Left colon (tissue), 2 donors: ENCODE measurements at regions not wholly inside any gene's neighbourhood (a gene's known extent, or its start where the extent isn't known, plus 50 kb on each side); places are given as distances from the start of the nearest gene placed in this dataset.
A peak's percentile ranks its signal among the peaks of the same experiment; 100 is the strongest.
"Not testable (repeated sequence)": the region's sequence is repeated elsewhere in the genome, so short reads cannot be mapped to it uniquely, and the experiment has no call there.

ENCODE experiments used
- ATAC-seq: fragments of 200-7000 bp; cut with Tn5 transposase; one replicate; pipeline ENCODE4 v1.9.1; 2020; ENCODE audit warnings: mild to moderate bottlenecking, moderate library complexity
- DNase-seq, 2 donors: peaks; one replicate each; pipeline ENCODE4 v3.0.0-alpha.2; 2020
- intact Hi-C, 2 donors: fragments of 100-400 bp; cut with DNase I in 1 of 2; cut with micrococcal nuclease in 1 of 2; formaldehyde crosslinking; loops; one replicate each; pipeline versions ENCODE4 v1.11.2 to v1.14.0; 2022; cut with DNase I, micrococcal nuclease
- donor health status: DM: no; HTN: no; CAD: no.
- donor health status: DM: yes; HTN: yes; CAD: no.

GRCh38 chr11:13782390-13783075, 114.1 kb downstream of the FAR1 start:
- DNase-seq, result no peak
- intact Hi-C loops, result no loop called here
- ATAC-seq, result peak; percentile 76

DNA sequence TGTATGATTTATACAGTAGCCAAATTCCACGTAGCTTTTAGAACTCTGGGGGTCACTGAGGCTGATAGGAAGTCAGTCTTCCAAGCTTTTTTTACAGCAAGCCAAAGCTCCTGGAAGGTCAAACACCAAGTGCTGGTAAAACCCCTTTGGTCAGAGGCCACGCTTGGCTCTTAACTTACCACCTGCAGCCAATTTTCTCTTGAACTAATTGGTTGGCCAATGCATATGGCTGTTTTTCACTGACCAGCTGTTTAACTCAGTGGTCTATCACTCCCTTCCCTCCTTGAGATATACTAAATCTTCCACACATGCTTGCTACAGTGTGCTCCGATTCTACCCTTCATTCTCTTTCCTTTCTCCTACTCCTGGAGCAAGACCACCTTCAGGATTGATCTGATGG, 116.0 kb downstream of the FAR1 start:
- ATAC-seq (no peak), DNase-seq (no peak)
- intact Hi-C loops, result no loop called here

DNA sequence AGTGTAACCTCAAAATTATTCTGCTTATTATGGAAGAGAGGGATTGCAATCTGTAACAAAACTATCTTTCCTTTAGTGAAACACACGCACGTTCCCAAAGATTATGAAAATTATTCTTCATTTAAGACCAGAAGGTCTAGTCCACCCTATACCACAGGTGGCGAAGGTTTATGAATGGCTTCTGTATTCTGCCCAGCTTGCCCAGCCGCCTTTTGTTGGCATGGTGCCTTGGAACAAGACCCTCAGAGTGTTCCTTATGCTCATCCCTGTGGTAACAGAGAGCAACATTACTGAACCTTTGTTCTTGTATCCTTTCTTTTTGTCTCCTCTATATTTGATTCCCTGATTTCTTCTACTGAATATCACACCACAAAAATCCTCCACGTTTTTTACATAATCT, 116.4 kb downstream of the FAR1 start:
- DNase-seq (no peak), ATAC-seq (no peak)
- intact Hi-C loops, result no loop called here

DNA sequence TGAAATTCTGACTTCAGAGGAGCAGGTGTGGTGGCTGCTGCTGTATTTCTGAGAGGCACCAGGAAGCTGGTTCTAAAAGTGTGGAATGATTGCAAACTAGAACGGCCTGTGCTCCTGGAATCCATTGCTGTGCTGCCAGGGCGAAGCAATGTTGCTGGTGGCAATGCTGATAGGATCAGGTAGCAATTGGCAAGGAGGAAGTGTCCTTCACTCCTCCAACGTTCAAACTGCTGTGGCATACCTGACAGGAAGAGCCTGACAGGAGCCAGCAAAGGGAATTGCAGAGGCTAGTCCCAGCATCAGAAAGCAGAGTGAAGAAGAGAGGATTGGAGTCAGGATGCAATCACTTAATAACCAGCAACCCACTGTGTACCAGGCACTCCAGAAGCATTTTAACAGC, 118.2 kb downstream of the FAR1 start:
- intact Hi-C loops, result no loop called here
- ATAC-seq (peak; percentile 24), DNase-seq (no peak)

DNA sequence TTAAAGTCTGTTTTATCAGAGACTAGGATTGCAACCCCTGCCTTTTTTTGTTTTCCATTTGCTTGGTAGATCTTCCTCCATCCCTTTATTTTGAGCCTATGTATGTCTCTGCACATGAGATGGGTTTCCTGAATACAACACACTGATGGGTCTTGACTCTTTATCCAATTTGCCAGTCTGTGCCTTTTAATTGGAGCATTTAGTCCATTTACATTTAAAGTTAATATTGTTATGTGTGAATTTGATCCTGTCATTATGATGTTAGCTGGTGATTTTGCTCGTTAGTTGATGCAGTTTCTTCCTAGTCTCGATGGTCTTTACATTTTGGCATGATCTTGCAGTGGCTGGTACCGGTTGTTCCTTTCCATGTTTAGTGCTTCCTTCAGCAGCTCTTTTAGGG, 129.1 kb downstream of the FAR1 start:
- intact Hi-C loops, ATAC-seq, DNase-seq: not testable (repeated sequence)

GRCh38 chr11:13800901-13801300, 132.4 kb downstream of the FAR1 start:
- no peak for DNase-seq
- ATAC-seq, result no peak
- intact Hi-C loops, result no loop called here

DNA sequence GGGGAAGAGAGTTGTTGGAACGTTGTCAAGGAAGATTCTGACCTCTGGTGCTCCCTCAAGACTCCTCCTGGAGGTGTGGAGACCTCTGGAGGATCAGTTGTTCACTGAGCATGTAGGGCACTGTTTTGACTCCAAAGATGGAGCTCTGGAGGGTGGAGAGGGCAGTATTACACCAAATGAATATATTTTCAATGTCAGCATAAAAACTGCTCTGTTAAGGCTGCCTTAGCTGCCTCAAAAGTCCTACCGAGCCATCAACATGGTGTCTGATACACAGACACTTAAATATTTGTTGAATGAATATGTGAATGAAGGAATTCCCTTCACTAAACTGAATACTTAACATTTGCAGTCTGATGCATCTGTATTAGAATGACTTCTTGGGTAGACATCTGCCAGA, 144.2 kb upstream of the SPON1 start:
- no peak for ATAC-seq
- DNase-seq, result no peak
- intact Hi-C loops, result no loop called here

DNA sequence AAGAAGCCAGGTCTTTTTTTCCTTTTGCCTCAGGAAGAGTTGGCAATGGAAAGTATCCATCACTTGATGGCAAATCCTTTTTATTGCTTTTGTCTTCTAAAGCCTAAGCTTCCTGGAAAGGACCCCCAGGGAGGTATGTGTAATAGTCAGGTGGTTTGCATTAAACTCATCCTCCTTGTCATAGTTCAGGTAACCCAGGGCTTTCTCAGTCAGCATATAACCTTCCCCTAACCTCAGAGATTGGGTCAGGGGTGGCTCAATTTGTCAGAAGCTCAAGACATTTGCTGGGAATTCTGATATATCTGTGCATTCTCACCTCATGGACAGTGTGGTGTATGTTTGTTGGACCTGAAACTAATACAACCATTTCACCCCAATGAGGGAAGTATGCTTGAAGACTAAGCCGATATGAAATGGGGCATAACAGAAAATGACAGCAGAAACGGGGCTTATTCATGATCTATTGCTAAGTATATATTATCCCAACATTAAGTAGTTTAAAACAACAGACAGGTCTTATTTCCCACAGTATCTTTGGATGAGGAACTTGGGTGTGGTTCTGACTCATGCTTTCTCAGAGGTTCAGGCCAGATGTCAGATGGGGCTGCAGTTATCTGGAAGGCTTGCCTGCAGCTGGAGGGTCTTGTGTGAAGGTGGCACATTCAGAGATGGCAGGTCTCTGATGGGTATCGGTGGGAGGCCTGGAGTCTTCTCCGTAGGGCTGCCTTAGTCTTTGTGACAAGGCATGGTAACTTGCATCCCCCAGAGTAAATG, 135.8 kb upstream of the SPON1 start:
- no peak for DNase-seq
- ATAC-seq, result no peak
- intact Hi-C loops, result no loop called here

GRCh38 chr11:13831696-13832095, 130.8 kb upstream of the SPON1 start:
- DNase-seq, result no peak
- no peak for ATAC-seq
- intact Hi-C loops, result no loop called here

DNA sequence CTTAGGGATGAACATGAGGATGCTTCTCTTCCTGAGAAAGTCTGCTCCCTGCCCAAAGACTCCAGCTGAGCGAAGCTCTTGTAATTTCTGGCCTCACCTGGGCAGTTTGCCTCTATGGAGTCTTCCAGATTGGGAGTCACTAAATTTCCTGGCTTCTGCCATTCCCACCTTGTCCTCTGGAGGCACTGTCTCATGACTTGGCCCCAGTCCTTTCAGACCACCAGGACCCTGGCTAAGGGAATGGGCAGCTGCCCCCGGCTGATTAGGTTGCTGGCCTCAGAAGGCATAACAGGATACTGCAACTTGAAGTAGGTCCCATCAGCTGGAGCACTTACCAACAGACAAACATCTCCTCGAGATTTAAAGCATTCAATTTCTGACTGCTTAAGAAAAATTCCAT, 128.1 kb upstream of the SPON1 start:
- intact Hi-C loops, result no loop called here
- DNase-seq (no peak), ATAC-seq (no peak)

DNA sequence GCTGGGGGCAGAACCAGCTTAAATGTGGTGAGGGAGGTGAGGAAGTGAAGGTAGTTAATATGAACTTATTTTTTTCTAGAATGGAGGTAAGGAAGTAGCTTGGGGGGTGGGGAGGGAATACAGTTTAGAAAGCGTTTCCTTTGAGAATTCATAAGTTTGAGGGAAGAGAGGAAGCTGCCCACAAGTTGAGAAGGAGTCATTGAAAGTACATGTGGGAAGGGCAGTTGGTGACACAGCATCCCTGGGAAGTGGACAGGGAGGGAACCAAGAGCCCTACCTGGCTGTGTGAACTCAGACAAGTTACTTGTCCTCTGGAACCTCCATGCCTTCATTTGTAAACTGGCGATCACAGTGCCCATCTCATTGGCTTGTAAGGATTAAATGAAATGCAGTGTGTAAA, 125.9 kb upstream of the SPON1 start:
- DNase-seq (no peak), ATAC-seq (no peak)
- intact Hi-C loops, result no loop called here

GRCh38 chr11:13837286-13837685, 125.2 kb upstream of the SPON1 start:
- peak; percentile 73 for ATAC-seq
- no peak for DNase-seq
- intact Hi-C loops, result no loop called here

DNA sequence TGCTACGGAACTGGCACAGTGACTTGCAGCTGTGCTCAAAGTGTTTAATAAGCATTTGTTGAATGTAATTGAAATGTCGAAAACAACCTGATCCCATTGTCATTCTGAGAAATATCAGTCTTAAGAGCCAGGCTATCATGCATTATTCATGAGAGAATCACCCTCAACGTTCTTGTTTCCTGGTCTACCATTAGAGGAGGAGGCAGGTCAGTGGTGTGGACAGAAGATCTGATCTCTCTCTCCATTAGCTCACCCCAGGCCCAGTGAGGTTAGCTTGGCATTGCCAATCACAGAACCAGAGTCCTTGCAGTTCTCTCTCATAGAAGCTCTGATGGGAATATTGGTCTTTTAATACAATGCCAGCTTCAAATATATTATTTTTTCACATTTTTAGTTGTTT, 121.1 kb upstream of the SPON1 start:
- ATAC-seq, result no peak
- intact Hi-C loops, result no loop called here
- no peak for DNase-seq

- no peak for DNase-seq
- intact Hi-C loops, result no loop called here
- no peak for ATAC-seq
Measured at GRCh38 chr11:13848031-13848430, 114.5 kb upstream of the SPON1 start.

DNA sequence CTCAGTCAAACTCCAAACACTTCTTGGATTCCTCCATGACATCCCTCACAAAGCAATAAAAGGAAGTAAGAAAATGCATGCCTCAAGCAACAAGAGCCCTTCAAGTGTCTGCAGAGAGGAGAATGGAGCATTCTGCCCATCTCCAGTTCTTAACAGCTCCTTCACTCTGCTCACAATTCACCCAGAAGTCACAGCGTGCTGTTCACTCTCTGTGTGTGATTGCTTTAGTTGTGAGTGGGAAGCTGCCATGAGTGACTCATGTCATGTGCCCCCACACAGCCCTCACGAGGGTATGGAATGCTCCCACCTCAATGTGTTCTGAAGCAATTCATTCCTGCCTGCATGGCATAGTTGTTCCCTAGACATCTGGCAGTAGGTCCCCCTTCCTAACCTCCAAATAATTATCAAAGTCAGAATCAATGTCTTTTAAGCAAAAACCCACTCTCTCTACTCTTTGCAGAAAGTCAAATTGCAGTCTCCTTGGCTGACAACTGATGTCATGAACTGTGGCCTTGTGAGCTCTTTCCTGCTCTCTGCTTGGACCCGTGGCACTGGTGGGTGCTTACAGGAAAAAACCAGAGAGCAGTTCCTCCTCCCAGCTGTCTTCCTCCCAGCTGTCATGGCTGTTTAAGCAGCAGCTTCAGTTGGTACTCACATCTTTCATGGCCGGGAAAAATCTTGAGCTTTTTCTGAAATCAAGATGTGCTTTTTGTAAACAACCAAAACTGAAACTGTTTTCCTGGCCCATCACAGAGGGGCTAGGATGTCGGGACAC, 112.1 kb upstream of the SPON1 start:
- ATAC-seq, result no peak
- DNase-seq, result no peak
- intact Hi-C loops, result no loop called here

- ATAC-seq (no peak), DNase-seq (no peak)
- intact Hi-C loops, result no loop called here
Measured at GRCh38 chr11:13851691-13852090, 110.8 kb upstream of the SPON1 start.

- intact Hi-C loops, result no loop called here
- ATAC-seq (no peak), DNase-seq (no peak)
Measured at GRCh38 chr11:13852481-13852880, 110.0 kb upstream of the SPON1 start.

GRCh38 chr11:13857828-13858227, 104.7 kb upstream of the SPON1 start:
- no peak for DNase-seq
- peak; percentile 93 for ATAC-seq
- intact Hi-C loops, result no loop called here

DNA sequence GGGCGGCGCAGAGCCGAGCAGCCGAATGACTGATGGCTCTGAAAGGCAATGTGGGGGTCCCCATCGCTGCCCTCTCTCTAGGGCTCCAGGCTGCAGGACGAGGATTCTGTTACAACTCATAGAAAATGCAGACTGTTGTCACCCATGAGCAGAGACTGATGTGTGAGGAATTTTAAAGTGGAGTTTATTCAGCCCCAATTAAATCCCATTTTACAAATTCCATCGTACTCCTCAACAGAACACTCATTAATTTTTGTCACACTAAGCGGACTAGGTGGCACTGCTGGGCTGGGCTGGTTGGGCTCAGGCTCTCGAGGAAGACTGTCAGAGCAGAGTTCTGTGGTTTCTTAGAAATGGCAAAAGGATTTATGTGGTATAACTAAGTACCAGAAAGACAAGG, 102.6 kb upstream of the SPON1 start:
- ATAC-seq, result no peak
- intact Hi-C loops, result no loop called here
- no peak for DNase-seq

GRCh38 chr11:13861411-13861810, 101.1 kb upstream of the SPON1 start:
- ATAC-seq (no peak), DNase-seq (no peak)
- intact Hi-C loops, result no loop called here
